HG02798 (cell line): ENCODE measurements at regions not wholly inside any gene's neighbourhood (a gene's known extent, or its start where the extent isn't known, plus 50 kb on each side); places are given as distances from the start of the nearest gene placed in this dataset.
A peak's percentile ranks its signal among the peaks of the same experiment; 100 is the strongest.
"Not testable (repeated sequence)": the region's sequence is repeated elsewhere in the genome, so short reads cannot be mapped to it uniquely, and the experiment has no call there.

ENCODE experiments used
- ATAC-seq: cut with Tn5 transposase; IDR thresholded peaks from one replicate; pipeline ENCODE4 v1.9.1; 2021; ENCODE audit warnings: mild to moderate bottlenecking; ENCODE audit not compliant: unreplicated experiment, poor library complexity

GRCh38 chr12:13337791-13338190 is 141.3 kb downstream of the EMP1 start:
- ATAC-seq, result no peak

GRCh38 chr12:13336216-13336615 is 139.7 kb downstream of the EMP1 start:
- ATAC-seq, result no peak

- ATAC-seq, result no peak
Observed at GRCh38 chr12:13328535-13328934, 132.0 kb downstream of the EMP1 start.

GRCh38 chr12:13326076-13326475 is 129.6 kb downstream of the EMP1 start:
- ATAC-seq, result no peak

GRCh38 chr12:13325037-13325436 is 128.5 kb downstream of the EMP1 start:
- not testable (repeated sequence) for ATAC-seq

GRCh38 chr12:13318231-13319015 is 121.9 kb downstream of the EMP1 start:
- ATAC-seq, result no peak

- ATAC-seq, result no peak
Observed at GRCh38 chr12:13316587-13317246, 120.2 kb downstream of the EMP1 start.

GRCh38 chr12:13313886-13314285 is 117.4 kb downstream of the EMP1 start:
- no peak for ATAC-seq

- no peak for ATAC-seq
Observed at GRCh38 chr12:13311551-13311950, 115.0 kb downstream of the EMP1 start.

- ATAC-seq, result no peak
Observed at GRCh38 chr12:13307143-13307816, 110.8 kb downstream of the EMP1 start.

- ATAC-seq, result no peak
Observed at GRCh38 chr12:13304924-13305323, 108.4 kb downstream of the EMP1 start.

GRCh38 chr12:13299457-13299856 is 102.9 kb downstream of the EMP1 start:
- ATAC-seq, result no peak

- no peak for ATAC-seq
Observed at GRCh38 chr12:13293096-13293495, 96.6 kb downstream of the EMP1 start.

- ATAC-seq, result no peak
Observed at GRCh38 chr12:13289653-13290289, 93.2 kb downstream of the EMP1 start.

GRCh38 chr12:13288937-13289652 is 92.6 kb downstream of the EMP1 start:
- ATAC-seq, result no peak

- no peak for ATAC-seq
Observed at GRCh38 chr12:13288501-13288900, 92.0 kb downstream of the EMP1 start.

- ATAC-seq, result no peak
Observed at GRCh38 chr12:13283867-13284266, 87.3 kb downstream of the EMP1 start.

- ATAC-seq, result no peak
Observed at GRCh38 chr12:13282861-13283260, 86.3 kb downstream of the EMP1 start.

- peak; percentile 79 for ATAC-seq
Observed at GRCh38 chr12:13278249-13278787, 81.8 kb downstream of the EMP1 start.

GRCh38 chr12:13277293-13277692 is 80.8 kb downstream of the EMP1 start:
- ATAC-seq, result no peak
